ENCODE measurements at regions not wholly inside any gene's neighbourhood (a gene's known extent, or its start where the extent isn't known, plus 50 kb on each side); places are given as distances from the start of the nearest gene placed in this dataset.

- Histone ChIP-seq H3K4me1 (ENCODE audit: control insufficient read depth, insufficient read depth, low read length) (no peaks in the 10 kb centered on the region), H3K27ac (ENCODE audit: extremely low read depth, low read depth, low read length) (no peak overlapping the region), H3K4me3 (ENCODE audit: low read depth, low read length) (no peak overlapping the region), H3K36me3 (ENCODE audit: control insufficient read depth in 2 of 2, insufficient read depth in 1 of 2, low read length in 2 of 2) (no peaks in the 10 kb centered on the region), H3K9me3 (ENCODE audit: control insufficient read depth, insufficient read depth, low read depth, low read length) (no peaks in the 10 kb centered on the region)
- TF ChIP-seq ZNF830 (tag by site-specific recombination; IDR thresholded peaks at IDR 0.05; ENCODE audit: low read depth) (no peak), YY2 (tag by site-specific recombination; IDR thresholded peaks at IDR 0.05) (no peak), PRDM1 (tag by site-specific recombination; IDR thresholded peaks at IDR 0.05) (no peak), ZNF571 (tag by site-specific recombination; IDR thresholded peaks at IDR 0.05) (no peak)
- ChIA-PET POLR2A (no interaction called here), CTCF (interaction anchor here (0.6 kb wide), 1 partner anchor 28 kb away, joined by 3 read pairs; no protein-coding TSS in a partner anchor)
Measured at GRCh38 chrX:30468471-30468870, 109.1 kb downstream of the TASL start.
